Left lobe of liver (tissue), 2 donors: ENCODE measurements at regions not wholly inside any gene's neighbourhood (a gene's known extent, or its start where the extent isn't known, plus 50 kb on each side); places are given as distances from the start of the nearest gene placed in this dataset.

ENCODE experiments used
- ATAC-seq: fragments of 200-7000 bp; cut with Tn5 transposase; one replicate; pipeline ENCODE4 v1.9.1; 2020; ENCODE audit warnings: mild to moderate bottlenecking, moderate library complexity
- DNase-seq: peaks from one replicate; pipeline ENCODE4 v3.0.0-alpha.2; 2020; ENCODE audit warnings: low spot score
- donor health status: DM: no; HTN: no; CAD: no; lungs with moderate emphysema.
- donor health status: DM: no; HTN: yes; CAD: no.

DNA sequence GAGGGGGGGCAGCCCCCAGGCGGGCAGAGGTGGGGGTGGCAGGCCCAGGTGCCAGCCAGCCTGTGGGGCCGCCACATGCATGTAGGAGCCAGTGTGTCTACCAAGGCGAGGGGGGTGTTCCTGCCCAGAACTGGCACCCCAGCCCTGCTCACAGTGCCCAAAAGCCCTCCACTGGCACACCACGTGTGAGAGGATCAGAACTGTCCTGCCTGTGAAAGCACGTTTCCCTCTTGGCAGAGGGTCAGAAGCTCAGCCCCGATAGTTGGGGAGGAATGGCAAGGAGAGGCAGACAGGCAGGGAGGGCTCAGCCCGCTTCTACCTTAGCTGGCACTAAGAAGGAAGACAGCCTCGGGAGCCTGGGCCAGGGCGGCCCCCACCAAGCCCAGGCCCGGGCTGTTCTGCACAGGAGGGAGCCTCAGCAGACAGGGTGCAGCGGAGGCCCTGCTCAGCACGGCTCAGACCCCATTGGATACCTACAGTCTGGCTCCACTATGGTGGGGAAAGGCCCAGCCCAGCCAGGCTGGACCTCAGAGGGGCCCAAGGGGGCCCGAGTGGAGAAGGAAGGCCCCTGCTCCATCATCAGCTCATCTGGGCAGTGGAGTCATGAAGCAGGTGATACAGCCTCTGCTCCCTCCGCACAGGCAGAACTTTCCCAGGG is 84.8 kb upstream of the LINGO1 start:
- no peak for ATAC-seq

DNA sequence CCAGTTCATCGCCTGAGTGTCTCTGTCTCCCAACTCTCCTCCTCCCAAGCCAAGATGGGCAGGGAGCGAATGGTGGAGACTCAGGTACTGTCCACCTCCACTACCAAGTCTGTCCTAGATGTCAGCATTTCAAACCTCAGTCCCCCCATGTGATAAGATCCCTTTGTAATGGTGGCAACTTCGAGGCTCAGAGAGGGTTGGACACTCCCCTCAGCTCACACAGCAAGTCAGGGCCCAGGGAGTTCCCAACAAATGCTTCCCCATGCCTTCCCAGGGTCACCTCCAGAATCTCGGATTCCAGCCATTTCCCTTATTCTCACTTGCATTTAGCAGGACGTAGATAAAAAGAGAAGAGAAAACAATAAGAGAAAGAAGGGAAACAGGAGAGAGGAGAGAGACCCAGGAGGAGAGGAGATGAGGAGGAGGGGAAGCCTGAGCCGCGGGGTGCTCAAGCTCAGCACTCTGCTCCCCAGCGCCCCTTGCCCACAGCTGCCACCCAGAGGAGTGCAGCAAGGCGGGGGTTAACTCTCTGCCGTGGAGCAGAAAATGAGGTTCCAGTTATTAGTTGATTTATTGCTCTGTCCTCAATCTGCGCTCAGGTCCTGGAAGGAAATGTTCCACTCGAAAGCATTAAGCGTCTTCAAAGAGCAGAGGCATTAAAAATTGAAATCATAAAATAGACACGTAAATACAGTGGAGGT is 84.1 kb upstream of the LINGO1 start:
- no peak for DNase-seq
- no peak for ATAC-seq

More for the DNA sequence above, 84.8 kb upstream of the LINGO1 start:
- no peak for DNase-seq

- ATAC-seq (no peak), DNase-seq (no peak)
Observed at GRCh38 chr15:77715860-77716259, 83.1 kb upstream of the LINGO1 start.

DNA sequence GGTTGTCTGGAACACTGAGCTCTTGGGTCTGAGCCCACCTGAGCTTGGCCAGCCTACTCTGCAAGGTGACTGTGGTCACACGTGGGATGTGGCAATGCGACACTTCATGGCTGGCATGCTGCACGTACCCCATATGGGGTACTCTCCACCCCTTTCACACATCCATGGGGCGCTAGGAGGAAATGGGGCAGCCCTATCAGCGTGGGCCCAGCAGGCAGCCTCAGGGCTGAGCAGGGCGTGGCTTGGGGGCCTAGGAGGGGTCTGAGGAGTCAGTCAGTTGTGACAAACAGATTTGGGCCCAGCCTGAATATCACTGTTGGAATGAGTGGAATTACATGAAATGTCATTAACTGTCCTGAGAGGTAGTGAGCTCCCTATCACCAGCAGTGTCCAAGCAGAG is 82.3 kb upstream of the LINGO1 start:
- DNase-seq (no peak), ATAC-seq (no peak)

DNA sequence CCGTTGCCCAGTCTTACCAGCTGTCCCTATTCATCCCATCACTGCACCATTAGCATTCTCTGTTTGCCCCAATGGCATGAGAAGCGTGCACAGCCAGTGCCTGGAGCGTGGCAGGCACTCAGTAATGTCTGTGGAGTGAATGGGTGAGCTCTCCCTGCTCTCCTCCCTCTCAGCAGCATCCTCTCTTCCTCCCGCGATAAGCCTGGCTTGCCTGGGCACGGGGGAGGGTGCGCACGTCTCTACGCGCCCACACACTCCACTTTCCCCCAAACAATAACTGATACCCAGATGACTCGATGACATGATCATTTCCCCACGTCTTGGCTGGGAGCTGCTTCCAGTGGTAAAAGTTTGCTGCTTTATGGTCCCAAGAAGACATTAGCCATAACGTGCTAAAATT is 81.8 kb upstream of the LINGO1 start:
- no peak for DNase-seq

DNA sequence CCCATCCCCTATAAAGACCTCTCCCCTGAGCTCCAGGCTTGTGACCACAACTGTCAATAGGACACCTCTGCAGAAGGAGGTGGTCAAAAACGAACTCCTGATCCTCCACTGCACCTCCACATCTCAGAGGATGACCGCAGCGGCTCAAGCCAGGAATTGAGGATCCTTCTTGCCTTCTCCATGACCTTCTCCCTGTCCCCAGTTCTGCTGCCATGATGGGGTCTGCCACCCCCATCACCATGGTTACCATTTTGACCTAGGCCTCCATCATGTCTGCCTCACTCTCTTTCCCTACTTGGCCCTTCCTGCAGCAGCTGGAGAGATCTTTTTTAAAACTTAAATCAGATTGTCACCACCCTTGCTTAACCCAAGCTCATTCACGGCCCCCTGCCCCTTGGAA is 81.3 kb upstream of the LINGO1 start:
- no peak for DNase-seq
- no peak for ATAC-seq

More for the DNA sequence above, 81.8 kb upstream of the LINGO1 start:
- no peak for ATAC-seq

DNA sequence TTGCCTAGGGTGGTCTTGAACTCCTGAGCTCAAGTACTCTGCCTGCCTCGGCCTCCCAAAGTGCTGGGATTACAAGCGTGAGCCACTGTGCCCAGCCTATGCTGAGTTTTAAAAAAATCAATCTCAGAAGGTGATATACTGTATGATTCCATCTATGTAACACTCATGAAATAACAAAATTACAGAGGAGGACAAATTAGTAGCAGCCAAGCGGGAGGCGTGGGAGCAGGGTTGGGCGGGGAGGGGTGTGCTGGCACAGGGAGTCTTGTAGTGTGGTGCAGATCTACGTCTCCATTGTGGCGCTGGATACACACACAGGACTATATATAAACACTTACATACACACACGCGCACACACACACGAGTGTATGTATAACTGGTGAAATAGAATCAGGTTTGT is 80.6 kb upstream of the LINGO1 start:
- DNase-seq (no peak), ATAC-seq (no peak)

- no peak for ATAC-seq
- no peak for DNase-seq
Observed at GRCh38 chr15:77712438-77712837, 79.7 kb upstream of the LINGO1 start.

DNA sequence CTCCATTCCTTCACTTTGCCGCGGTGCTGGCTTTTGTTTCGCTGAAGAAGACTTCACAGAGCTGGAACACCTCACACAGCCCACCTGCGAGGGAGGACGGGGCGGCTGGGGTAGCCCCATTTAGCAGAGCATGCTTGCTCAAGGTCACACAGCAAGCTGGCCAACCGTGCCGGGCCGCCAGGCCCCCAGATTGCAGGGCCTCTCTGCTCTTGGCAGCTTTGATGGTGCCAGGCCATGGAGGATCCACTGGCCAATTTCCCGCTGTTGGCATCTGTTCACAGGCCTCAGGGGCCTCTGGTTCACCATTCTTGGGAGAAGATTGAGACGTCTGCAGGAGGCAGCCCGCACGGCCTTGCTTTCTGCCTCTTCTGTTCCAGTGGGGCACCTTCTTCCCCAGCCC is 77.9 kb upstream of the LINGO1 start:
- no peak for DNase-seq
- no peak for ATAC-seq

DNA sequence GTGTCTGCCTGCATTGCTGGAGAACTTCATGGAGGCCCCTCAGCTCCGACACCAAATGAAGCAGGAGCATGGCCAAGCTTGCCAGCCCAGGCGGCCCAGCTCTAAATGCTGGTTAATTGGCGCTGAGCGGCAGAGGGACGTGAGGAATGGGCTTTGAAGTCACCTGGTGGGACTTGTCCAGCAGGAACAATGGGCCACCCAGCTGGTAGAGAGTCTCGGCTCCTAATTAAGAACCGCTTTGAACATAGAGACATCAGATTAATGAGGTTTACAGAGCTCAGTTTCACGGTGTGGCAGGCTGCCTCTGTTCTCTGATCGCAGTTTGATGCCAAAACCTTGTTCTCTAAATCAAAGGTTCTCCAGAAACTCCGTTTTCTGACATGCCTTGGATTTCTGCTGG is 77.5 kb upstream of the LINGO1 start:
- no peak for DNase-seq

DNA sequence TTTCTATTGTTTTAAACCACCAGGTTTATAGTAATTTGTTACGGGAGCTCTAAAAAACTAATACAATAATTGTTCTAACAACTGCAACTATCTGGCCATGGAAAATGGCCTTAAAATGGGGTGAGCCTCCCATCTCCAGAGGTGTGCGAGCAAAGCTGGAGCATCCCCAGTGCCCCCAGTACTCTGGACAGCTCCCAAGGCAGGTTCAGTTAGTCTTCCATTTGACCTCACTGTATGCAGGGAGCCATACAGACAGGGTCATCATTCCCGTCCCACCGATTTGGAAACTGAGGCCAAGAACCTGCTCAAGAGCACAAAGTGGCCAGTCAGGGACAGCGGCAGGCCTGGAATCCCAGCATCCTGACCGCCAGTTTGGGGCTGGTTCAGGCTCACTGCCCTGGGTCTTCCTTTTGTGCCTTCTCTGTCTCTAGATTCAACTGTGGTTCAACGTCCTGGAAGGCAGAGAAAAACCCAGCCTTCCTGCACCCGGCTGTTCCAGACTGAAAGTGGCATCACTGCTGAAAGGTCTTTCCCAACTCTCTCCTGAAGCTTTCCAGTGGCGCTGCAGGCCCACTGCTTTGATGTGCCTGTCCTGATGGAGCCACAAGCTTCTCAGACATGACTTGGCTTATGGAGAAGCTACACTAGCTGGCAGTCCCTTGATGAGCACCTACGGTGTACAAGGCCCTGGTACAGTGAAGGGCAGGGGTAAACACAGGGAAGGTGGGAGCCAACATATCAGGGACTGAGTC is 76.6 kb upstream of the LINGO1 start:
- ATAC-seq (no peak), DNase-seq (no peak)

More for the DNA sequence above, 77.5 kb upstream of the LINGO1 start:
- no peak for ATAC-seq

DNA sequence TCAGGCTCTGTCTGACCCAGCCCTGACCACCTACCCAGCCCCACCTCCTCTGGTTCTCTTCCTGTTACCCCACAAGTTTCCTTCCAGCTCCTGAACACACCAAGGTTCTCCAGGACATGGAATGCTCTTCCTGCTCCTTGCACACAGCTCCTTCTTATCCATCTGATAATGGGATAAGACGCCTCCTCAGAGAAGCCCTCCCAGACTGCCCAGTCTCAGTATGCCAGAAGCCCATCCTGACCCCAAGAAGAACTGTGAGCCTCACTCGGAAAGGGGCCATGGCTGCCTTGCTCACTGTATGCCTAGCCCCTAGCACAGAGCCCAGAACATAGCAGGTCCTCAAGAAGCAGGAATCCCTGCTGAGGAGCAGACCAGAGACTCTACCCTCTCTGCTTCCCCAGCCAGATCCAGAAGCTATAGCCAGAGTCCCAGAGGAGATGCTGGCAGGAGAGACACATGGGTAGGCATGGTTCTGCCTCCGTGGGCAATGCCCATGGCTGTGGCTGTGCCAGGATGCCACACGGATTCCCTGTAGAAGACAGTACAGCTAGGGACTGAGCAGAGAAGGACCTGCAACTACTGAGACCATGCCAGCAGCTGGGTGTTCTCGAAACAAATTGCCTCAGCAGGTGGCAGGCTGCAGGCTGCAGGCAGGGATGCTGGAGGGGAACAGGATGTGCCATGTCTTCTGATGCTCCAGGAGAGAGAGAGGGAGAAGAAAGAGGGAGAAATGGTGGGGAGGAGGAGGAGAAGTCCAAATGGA is 74.0 kb upstream of the LINGO1 start:
- ATAC-seq (no peak), DNase-seq (no peak)

DNA sequence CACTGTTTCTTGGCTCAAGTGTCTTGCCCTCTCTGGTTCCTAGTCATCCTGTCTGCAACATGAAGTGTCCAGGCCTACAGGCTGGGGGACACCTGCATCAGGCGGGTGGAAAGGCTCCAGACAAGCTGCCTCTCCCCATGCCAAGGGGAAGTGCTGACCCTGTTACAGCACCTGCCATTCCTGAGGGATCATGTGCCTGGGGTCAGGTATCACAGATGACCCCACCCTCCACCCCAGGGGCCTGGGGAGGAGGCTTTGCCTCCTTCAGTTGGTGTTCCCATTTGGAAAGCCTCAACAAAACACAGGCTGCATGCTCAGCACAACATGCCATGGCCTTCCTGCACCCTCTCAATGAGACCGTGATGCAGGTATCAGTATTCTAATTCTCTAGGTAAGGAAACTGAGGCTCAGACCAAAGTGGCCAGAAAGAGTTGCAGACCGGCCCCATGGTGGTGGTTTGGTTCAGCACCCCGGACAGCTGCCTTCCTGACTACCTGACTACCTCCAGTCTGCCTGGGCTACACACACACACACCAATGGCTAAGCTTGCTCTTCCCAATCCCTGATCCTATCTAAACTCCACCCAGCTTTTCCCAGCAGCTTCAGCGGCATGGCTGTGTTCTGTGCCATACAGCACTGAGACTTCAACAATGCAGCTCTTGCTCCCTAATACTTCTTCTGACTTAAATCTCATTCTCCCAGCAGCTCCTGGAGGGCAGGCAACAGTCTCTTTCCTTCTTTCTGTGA is 69.7 kb upstream of the LINGO1 start:
- DNase-seq (no peak), ATAC-seq (peak; percentile 76)

GRCh38 chr15:77698481-77698880 is 65.8 kb upstream of the LINGO1 start:
- DNase-seq (no peak), ATAC-seq (no peak)

DNA sequence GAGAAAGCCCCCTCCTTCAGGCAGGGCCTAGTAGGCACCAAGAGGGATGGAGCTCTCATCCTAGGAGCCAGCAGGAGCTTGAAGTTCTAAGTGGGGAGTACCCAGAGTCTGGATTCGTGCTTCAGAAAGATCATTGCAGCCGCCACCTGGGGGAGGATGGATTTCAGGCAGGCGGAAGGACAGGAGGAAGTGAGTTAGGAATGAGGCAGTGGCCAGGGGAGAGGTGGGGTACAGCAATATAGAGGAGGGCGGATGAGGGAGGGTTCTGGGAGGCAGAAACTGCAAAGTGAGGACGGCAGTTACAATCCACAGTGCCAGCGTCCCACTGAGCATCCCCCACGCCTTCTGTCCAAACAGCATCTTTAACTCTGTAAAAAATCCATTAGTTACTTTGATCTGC is 65.2 kb upstream of the LINGO1 start:
- ATAC-seq, result no peak
- DNase-seq, result no peak

DNA sequence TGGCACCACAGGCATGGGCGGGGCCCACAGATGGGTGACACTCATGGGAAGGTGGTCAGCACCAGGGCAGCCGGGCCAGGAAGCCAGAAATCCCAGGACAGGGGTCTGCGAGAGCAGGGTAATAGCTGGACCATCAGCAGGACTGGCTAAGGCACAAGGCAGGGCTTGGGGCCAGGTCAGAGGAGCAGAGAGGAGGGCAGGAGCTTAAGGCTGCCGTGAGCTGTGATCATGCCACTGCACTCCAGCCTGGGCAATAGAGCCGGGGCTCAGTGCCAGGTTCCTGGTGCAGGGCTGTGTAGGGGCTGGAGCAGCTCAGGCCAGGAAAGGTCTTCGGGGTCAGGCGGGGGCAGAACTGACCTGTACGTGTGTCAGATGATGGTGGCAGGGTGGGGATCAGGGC is 64.2 kb upstream of the LINGO1 start:
- no peak for ATAC-seq
- DNase-seq, result no peak

DNA sequence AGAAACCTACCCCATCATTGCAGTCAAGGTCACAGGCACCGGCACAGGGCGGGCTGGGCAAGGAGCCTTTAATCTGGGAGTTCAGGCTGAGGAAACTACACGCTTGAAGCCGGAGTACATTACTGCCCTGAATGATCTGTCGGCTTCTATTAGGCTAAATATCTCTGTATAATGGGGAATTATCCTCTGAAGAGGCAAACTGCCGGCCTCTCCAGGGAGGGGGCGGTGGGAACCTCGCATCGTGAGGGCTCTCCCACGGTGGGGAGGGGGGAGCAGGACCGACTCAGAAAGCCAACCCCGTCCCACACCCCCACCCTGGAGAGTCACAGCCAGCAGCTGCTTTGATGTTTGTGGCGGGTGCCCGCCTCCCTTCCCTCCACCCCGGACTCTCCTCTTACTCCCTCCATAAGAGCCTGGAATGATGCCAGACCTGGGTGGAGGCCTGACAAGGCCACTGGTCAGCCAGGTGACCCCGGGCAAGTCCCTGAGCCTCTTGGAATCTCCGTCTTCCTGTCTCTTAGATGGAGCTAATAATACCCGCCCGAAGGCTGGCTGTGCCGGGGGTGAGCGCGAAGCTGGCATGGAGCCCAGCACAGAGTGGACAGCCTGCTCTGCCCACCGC is 63.4 kb upstream of the LINGO1 start:
- ATAC-seq (no peak), DNase-seq (no peak)

GRCh38 chr15:77695548-77695947 is 62.8 kb upstream of the LINGO1 start:
- ATAC-seq (no peak), DNase-seq (no peak)

DNA sequence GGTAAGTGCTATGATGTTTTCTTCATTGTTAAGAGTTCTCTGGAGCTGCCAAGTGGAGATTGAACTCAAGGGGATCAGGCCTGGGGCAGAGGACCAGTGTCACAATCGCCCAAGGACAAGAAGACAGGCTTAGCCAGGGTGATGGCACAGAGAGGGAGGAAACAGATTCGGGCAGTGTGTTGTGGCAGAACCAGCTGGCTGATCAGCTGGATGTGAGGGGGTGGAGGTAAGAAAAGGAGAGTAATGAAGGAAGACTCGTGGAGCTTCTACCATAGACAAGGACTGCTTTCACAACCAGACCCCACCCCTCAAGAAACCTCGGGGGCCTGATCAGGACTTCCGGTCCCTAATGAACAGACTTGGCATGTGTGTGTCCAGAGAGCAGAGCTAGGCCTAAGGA is 60.9 kb upstream of the LINGO1 start:
- ATAC-seq (no peak), DNase-seq (no peak)

- ATAC-seq (no peak), DNase-seq (no peak)
Observed at GRCh38 chr15:77692614-77693013, 59.9 kb upstream of the LINGO1 start.
